Globus pallidus (tissue), 1 donor: ENCODE measurements at regions not wholly inside any gene's neighbourhood (a gene's known extent, or its start where the extent isn't known, plus 50 kb on each side); places are given as distances from the start of the nearest gene placed in this dataset.
A peak's percentile ranks its signal among the peaks of the same experiment; 100 is the strongest.

Source experiments
- DNase-seq: peaks from one replicate; pipeline ENCODE4 v3.0.0-alpha.2; 2015; ENCODE audit warnings: low spot score

DNA sequence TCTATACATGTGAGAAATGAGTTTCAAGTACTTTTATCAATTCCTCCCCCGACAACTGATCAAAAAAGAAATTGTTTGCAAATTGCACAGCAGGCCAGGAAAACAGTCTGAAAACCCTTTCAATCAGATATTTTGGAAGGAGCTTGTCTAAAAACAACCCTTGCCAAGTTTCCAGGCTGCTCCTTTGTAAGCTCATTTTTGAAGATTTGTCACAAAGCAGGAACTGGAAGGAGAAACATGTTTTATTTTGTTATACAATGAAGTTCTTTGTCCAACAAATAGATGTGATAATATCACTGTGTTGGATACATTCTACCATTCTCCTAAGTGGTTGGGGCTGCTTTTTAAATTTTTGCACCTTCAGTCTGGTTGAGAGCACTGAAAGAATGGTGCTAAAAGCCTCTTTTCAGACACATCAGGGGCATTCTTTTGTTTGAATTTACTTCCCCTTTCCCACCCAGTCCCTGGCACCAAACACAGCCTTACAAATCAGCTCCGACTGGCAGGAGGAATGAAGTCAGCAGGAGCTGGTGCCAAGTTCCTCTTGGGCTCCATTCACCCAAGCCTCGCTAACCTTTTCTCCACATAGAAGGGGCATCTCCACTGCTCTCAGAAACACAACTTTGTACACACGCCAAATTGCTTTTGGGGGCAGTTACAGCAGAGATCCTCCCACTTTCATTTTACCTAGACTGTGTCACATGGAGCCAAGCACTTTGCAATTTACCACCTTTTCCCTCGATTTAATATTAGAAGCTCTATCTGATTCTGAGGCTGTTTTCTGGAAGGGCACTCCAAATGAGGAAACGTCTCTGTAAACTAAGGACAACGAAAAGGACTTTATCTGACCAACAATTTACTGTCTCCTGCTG, 88.0 kb downstream of the C1D start:
- DNase-seq, result peak; percentile 76

DNA sequence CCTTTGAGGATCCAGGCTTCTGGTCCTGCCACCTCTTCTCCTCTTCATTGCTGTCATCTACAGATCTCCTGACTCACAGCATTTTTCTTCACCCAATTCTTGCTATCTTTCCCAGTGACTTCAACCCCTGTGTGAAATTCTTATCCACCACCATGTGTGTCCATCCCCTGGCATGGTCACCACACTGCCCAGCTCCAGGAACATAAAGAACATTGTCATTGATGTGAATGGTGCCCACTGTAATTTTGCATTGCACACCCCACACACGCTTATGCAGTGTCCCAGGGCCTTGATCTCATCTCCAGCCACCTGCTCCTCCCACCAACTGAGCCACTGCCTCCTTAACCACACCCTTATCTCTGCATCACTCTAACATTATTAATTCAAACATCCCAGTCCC, 85.3 kb downstream of the C1D start:
- DNase-seq, result no peak

DNA sequence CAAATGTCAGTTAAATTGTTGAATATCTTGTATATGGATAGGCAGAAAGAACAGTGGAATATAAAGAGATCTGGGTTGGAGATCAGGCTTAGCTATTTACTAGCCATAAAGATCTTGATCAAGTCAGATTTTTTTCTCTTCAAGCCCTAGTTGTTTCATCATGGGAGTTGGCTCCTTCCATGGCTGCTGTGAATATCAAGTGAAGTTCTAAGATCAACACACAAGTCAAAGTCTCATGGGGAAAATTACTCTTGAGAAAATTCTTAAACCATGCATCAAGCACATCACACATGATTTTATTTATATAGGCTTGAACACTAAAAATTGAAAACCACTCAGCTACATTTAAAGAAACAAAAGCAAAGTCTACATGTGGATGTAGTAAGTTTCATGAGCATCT, 79.8 kb downstream of the C1D start:
- DNase-seq, result no peak

DNA sequence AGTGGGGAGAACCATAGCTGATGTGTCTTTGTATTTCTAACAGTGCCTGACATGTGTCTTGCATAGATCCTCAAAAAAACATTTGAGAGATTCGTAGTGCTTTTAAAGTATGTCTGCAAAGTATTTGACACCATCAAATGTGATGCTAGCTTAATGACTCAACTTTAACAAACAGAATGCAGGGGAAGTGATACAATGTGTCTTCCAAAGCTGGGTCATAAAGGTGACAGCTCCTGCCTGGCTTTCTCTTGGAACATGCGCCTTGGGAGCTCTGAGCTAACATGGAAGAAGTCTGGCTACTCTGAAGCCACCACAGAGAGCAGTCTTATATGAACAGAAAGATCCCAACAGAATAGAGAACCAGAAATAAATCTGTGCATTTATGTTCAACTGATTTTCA, 78.2 kb downstream of the C1D start:
- DNase-seq, result no peak

DNA sequence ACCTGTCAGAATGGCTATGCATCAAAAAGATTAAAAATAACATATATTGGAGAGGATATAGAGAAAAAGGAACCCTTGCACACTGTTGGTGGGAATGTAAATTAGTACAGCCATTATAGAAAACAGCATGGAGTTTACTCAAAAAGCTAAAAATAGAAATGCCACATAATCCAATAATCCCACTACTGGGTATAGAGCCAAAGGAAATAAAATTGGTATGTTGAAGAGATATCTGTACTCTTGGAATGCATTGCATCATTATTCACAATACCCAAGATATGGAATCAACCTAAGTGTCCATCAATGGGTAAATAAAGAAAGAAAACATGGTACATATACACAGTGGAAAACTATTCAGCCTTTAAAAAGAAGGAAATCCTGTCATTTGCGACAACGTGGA, 77.2 kb downstream of the C1D start:
- no peak for DNase-seq

DNA sequence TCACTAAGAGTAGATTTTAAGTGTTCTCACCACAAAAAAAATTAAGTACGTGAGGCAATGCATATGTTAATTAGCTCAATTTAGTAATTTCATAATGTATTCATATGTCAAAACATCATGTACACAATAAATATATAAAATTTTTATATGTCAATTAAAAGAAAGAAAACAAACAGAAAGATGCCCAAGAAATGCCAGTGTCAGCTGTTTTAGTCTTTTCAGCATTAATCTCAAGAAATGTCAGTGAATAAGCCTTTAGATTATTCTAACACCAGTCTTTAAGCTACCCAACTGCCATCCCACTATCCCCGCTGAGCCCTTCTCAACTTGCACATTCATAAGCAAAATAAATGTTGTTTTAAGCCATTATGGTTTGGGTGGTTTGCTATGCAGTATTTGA, 76.5 kb downstream of the C1D start:
- no peak for DNase-seq
